ENCODE measurements at regions not wholly inside any gene's neighbourhood (a gene's known extent, or its start where the extent isn't known, plus 50 kb on each side); places are given as distances from the start of the nearest gene placed in this dataset.

DNA sequence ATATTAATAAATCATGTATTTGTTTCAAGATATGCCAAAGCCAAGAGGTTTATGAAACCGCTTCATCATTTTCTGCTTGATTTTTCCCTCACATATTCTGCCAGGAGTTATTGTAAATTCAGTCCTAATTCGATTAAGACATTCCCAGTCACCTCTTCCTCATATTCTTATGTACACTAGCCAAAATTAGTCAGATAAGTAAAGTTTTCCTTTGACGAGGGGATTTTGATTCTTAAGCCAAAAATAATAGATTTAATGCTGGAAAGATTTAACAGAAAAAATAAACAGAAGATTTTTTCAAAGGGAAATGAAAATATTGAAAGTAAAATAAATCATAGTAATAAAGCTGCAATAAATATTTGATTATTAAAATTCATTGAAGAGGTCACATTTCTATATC, 51.0 kb upstream of the VEGFC start:
- no peak for DNase-seq (ENCODE audit: low spot score)

DNA sequence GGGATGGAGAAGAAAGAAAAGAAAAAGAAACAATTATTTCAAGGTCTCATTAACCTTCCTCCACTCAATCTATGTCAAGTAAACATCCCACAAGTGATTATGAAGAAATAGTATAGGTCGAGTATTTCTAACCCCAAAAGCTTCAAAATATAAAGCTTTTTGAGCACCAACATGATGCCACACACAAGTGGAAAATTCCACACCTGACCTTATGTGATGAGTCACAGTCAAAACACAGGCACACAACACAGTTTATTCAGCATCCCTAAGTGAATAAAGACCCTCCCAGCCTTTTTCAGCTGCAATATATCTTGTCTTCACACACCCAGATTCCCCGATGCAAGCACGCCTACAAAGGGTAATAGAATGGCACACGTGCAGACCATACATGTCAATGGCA, 51.7 kb upstream of the VEGFC start:
- DNase-seq (ENCODE audit: low spot score), result no peak

DNA sequence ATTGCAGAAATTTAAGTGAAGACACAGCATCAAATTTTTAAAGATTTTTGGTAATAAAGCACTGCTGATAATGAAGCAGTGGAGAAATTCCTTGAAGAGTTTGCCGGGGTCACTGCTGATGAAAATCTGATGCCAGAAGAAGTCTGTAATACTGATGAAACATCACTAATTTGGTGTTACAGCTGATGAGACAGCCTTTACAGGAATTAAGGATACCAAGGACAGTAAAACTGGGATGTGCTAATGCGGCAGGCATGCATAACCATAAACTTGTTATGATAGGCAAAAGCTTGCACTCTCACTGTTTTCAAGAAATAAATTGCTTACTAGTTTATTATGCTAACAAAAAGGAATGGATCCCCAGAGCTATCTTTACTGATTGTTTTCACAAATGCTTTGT, 52.9 kb upstream of the VEGFC start:
- no peak for DNase-seq (ENCODE audit: low spot score)

DNA sequence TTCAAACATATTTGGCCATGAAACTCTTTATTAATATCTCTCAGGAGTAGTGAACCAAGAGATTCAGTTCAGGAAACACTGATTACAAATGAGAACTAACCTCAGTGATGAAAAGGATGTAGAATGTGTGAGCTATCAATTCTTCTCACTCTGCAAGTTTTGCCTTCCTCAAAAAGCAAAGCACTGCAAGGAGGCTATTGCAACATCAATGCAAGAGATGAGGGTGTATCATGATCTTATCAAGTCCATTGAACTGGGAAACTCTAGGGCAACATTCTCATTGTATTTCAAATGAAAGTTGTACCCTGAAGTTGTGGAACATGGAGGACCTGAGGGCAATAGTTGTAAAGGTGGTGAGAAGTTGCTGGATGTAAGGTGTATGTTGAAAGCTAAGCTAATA, 56.4 kb upstream of the VEGFC start:
- no peak for DNase-seq (ENCODE audit: low spot score)

DNA sequence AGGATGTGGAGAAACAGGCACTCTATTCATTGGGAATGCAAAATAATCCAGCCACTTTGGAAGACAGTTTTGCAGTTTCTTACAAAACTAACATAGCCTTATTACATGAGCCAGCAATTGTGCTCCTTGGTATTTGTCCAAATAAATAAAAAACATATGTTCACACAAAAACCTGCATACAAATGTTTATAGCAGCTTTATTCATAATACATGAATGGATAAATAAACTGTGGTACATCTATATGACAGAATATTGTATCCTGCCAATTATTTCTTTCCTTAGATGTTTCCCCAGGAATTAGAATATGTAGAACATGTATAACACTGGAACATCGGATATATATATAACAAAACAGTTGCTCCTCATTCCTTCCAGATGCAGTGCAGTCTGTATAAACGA, 57.7 kb upstream of the VEGFC start:
- DNase-seq (ENCODE audit: low spot score), result no peak

DNA sequence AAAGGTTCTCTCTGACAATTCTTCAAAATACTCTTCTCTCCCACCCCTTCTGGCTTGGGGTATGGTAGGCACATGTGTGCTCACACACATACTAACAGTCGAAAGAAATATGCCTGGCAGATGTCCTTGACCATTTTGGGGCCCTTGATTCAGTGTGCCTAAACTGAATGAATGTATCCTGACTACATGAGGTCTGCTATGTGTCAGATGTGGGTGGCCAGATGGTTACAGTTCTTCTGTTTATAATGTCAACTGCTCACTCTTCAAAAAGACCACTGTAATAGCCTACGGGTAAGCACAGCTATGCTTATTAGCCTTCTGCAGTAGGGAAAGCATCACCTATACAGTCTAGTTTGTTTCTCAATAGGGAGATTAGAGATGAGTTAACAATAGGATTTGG, 63.7 kb upstream of the VEGFC start:
- no peak for DNase-seq (ENCODE audit: low spot score)

DNA sequence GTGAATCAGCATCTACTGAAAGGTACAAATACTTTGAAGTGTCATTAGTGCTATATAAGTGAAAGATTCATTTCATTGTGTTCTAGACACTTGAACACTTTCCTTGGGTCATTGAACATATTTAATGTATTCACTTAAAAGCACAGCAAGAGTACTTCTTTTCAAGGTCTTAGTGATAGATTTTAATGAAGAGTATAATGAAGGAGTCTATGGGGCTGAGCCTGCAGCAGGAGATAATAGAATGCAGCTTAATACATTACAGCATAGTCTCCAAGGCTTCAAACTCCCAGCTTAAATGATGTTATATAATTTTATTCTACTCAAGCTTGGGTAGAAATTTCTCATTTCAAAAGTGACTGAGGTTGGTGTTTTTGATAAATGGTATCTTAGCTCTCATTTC, 66.1 kb upstream of the VEGFC start:
- no peak for DNase-seq (ENCODE audit: low spot score)

DNA sequence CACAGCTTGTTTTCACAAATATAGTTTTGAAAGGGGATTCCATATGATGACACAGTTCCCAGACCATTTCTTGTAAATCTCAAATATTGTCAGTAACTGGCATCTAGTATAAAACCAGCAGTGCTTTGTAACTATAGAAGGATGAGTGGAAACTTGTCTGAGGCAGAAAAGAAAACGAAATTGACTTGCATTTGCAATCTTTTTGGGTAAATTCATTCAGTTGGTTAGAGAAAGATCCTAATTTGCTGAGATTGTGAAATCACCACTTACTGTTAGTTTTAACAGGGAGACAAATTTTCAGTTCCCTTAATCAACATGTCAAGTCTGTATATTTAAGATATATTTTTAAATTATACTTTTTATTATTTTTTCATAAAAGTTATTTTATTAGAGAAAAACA, 71.5 kb upstream of the VEGFC start:
- DNase-seq (ENCODE audit: low spot score), result no peak

DNA sequence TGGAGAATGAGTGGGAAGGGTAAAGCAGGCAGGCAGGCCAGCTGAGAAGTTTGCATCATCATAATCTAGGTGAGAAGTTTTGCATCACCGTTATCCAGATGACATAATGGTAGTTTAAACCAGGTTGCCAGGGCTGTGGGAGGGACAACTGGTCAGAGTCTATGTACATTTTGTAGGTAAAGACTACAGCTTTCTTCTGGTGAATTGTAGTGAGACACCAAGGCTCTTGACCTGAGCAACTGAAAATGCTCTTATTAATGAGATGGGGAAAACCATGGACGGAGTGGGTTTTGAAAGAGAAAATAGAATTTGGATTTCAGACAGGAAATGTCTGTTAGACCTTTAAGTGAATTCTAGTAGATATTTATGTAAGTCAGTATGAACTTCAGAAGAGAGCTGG, 76.0 kb upstream of the VEGFC start:
- DNase-seq (ENCODE audit: low spot score), result no peak

DNA sequence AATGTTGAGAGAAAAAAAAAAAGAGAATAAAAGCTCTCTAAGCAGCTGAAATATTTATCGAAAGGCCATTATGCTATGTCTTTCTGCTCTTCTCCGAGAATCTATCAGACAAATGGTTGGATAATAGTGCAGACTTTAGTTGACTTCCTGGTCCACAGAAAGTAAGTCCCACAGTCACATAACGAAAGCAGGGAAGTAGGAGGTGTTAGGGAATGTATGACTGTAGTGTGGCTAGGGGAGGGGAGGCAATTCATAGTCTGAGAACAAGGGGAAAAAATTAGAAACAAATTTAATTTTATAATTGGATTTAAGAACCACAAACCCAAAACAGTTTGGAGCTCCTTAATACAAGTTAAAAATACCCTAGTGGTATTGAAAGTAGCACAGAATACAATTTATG, 79.7 kb upstream of the VEGFC start:
- DNase-seq (ENCODE audit: low spot score), result no peak

DNA sequence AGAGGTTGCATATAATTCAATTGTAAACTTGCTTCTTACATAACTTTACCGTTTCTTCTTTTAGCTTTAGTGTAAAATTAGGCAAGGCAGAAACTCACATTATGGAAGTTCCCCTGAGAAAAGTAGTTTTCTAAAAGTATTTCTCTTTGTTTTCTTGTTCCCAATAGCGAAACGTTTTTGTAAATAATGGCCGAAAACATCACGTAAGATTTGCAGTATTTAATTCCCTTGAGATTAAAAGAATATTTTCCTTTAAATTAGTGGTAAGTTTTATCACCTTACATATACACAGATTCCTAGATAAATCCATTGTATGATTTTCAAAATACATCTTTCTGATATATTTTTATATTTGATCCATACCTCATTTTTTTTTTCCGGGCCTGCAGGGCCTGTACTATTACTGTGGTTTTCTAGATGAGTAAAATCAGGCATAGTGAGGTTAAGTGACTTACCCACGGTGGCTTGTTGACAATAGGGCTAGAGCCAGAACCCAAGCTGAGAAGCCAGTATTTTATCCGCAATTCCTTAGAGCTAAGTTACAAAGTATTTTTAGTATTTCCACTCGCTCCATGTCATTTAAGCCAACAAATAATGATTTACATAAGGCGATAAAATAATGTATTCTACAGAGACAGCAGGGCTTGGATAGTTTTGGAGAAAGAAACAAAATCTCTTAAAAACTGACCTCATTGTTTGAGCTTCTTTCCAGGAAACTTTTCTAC, 82.2 kb upstream of the VEGFC start:
- DNase-seq (ENCODE audit: low spot score), result no peak

DNA sequence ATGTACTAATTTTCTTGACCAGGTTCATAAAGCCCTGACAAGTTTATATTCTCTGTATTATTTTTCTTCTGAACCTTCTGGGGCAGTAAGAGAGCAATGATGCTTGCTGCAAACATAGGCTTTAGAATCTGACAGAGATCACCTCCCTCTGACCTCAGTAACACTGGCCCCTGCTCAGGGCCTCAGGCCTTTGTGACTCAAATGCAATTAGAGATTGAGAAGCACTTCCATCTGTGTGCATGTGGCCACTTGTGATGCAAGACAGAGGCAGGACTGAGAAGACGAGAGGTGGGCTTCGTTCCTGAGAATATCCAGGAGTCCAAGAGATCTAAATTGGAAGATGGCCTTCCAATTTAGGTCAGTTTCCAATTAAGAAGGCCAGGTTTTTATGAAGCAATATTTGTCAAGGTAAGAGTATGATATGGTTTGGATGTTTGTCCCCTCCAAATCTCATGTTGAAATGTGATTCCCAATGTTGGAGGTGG, 82.8 kb upstream of the VEGFC start:
- no peak for DNase-seq (ENCODE audit: low spot score)

DNA sequence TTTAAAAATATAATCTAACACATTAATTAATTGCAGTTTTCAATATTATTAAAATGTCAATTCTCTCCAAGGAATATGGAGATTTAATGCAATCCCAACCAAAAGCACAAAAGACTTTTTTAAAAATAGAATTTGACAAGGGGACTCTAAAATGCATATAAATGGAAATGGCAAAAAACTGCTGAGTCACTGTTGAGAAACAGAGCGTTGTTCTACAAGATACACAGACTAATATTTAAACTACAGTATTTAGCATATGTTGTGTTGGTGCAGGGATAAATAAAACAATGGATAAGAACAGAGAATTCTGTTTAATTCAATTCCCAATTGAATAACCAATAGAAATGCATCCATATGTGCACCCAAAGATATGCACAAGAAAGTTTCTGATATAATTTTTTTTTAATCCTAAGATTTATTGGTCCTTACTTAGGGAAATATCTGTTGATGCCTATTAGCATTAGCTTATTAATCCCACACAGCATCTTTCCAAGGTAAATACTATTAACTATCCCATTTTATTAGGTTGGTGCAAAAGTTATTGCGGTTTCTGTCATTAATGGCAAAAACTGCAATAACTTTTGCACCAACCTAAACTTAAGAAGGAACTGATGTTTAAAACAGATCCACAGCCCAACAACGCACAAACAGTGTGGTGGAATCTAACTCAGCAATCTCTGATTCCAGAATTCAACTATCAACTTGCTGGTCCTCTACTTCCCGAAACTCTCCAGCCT, 86.8 kb upstream of the VEGFC start:
- no peak for DNase-seq (ENCODE audit: low spot score)

DNA sequence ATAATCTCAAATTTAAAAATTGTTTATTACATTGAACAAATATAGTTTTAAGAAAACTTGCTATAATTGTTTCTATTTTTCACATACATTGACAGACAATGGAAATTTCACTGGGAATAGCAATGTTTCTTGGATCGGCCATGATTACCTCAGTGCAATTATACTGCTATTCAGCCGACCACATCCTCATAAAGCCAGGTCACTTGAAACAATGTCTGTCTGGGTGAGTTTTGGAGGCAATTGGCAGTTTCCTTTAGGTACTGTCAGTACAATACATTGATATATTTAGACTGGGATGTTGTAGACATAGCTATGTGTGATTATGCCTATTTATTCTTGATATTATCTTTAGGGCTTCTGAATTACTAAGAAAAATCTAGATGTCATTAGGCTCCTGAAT, 89.5 kb upstream of the VEGFC start:
- no peak for DNase-seq (ENCODE audit: low spot score)

DNA sequence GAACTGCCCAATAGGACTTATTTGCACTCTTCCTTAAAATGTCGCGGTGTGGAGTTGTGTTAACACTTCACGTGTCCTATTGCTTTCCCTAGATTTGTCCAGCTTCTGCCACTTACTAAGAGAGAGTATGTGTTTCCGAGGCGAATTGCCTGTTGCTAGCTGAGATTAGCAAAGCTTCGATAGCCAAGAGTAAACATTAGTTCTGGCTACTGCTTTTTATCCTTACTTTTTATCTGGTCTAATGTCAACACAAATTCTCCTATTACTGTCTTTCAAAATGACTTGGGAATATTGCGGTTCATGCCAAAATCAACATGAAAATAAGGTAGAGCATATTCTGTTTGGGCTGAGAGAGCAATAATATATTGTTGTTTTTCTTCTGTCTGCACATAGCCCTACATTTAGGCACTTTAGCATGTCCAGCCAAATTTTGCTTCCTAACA, 90.4 kb upstream of the VEGFC start:
- no peak for DNase-seq (ENCODE audit: low spot score)

DNA sequence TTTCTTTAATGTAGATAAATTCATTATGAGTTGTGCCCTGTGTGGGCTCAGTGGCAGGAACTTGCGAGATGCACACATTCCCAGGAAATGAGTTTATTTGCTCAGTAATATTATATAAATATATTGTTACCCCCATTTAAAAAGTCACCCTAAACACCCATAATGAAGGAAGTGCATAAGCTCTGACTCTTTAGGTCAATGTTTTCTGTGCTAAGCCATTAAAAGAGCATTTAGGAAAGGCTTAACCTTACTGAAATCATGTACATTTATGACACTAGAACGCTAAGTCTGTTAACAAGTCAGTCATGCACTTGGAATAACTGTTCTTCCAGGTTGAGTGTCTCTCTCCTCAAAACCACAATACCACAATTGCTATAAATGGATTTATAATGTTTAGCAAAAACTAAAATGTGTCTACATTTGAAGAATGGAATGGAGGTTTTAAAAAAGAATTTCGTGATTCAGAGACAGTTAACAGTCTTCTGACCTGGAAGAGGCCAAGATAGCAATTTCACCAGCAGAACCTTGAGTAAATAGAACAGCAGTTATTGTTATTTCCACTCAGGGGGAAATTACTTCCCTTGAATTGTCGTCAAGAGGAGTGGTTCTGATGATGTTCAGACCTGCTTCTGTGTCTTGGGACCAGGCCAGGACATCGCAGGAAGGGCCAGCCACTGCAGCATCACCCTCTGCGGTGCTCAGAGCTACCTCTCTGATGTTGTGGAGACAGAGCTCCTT, 91.1 kb upstream of the VEGFC start:
- no peak for DNase-seq (ENCODE audit: low spot score)

DNA sequence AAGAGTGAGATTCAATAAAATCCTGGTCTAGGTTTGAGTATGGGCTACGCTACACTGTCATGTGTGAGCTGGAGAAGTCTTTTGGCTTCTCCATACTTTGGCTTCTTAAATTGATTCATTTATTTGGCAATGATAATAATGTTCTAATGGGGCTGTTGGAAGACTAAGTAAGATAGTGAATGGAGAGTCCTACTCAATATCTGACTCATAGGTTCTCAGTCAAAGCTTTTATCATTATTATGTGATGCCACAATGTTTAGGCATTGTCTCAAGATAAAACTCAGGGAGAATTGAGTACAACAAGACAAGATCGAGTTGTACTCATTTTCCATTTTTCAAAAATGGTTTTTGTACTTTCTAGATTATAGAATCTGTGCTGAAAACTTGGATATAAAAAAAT, 92.5 kb upstream of the VEGFC start:
- no peak for DNase-seq (ENCODE audit: low spot score)

DNA sequence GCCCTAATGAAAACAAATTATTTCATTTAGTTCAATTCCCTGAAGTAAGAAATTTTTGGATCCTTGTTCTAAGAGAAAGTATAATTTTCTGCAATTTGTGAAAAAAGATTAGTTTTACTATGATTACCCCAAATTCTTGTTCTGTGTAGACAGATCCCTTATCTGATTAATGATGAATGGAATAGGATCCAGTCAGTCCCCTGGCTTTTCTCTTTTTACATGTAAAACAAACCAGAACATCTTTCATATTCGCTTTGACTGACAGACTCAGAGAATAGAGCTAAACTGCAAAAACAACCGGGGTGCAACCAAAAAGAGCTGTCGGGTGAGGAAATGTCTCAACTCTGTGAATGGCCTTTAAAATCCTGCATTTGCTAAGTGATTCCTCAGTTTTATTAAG, 93.4 kb upstream of the VEGFC start:
- no peak for DNase-seq (ENCODE audit: low spot score)

DNA sequence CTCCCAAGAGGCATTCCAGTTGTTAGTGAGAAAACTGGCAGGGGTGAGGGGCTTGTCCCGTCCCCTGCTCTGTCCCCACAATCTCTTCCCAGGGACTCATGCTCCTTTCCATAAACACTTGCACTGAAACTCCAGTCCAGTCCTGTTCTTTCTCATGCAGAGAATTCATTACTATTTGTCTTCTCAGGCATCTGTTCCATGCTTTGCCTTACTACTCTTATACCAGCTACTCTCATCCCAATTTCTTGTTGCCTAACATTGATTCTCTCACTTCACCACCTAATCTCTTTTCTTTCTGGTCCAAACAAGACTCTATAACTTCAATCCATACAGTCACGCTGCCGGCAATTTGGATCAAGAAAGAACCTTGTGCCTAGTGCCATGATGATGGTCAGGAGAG, 97.1 kb upstream of the VEGFC start:
- no peak for DNase-seq (ENCODE audit: low spot score)

DNA sequence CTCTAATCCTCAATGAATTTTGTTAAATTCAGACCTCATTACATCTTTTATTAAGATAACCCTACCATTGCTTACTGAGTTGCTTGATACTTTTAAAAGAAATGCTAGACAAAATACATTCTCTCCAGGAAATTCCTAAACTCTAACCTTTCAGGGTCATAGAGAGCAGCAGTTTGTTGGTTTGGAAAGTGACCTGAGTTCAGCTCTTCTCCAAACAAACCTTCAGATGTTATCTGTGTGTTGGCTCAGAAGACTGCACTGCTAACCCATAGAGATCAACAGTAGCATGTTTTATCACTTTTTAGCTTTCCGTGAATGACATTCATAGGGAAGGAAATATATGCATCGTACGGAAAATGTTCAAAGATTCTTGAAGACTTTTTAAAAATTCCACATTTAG, 101.8 kb upstream of the VEGFC start:
- DNase-seq (ENCODE audit: low spot score), result no peak

DNA sequence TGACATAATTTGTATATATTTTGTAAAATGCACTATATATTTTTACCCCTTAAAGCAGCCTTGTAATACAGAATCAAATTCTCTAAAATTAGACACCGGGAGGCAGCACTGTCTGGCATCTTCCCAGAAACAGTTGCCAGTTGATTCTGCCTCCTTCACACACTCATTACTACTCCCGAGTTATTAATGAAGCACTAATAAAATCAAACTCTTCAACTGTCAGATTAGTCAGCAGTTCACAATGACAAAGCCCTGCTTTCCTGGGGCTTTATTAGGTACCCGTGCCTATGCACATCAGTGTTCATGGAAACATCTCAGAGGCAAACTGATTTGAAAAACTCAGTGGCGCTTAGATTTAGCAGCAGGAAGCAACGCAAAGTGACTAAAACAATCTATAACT, 103.5 kb upstream of the VEGFC start:
- DNase-seq (ENCODE audit: low spot score), result no peak

DNA sequence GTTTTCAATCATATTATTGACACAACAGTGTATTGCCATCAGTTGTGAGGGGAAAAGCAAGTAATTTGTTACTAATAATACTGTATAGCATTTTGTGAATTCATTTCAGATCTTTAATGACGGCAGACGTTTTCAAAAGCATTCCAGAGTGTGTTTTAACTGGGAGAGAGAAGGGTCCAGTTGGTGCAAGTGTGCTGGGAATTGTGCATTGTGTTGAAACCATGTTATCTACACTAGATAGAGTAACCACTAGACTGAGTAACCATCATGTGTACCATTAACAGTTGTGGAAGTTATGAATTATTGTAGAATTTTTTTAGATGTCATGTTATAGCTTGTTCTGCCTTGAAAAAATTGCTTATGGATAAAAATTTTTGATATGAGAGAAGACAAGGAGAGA, 104.5 kb upstream of the VEGFC start:
- no peak for DNase-seq (ENCODE audit: low spot score)

DNA sequence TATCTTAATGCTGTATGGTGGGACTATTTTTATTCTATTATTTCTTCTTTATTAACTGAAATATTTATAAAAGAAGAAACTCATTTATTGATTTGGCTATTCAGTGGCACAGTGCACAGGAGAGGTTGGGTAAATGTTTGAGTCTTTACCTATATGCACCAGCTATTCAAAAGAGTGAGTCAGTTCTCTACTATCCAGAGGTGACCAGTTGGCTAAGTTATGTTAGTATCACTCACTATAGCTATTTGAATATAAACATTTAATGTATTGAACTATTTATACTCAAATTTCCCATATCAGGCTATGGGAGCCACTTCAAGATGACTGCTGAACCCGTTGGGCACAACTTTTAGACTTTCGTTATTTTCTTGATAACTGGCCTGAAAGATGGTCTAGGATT, 106.1 kb upstream of the VEGFC start:
- DNase-seq (ENCODE audit: low spot score), result no peak
